ENCODE measurements at regions not wholly inside any gene's neighbourhood (a gene's known extent, or its start where the extent isn't known, plus 50 kb on each side); places are given as distances from the start of the nearest gene placed in this dataset.

DNA sequence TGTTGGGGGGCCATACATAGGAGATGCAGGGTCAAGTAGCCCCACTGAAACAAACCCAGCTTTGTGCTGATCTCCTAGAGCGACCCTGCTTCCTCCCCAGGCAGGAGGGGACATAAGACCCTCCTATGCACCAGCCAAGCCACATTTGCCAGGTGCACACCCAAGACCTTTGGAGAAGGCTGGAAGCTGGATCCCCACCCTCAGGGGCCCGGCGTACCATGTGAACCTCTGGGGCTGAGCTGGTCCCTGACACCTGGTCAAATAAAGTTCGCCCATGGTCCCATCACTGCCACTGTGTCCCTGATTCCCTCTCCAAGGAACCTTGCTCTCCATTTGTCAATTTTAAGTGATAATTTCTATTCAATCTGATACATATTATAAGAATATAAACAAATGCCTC, 162.1 kb upstream of the VASH1 start:
- H3K36me3 ChIP-seq (replicated peaks; ENCODE audit: low read depth, low read length): no peaks in the 10 kb centered on the region
- H3K79me2 ChIP-seq (ENCODE audit: low read length): no peaks in the 10 kb centered on the region
- no peaks in the 10 kb centered on the region for H3K4me1 ChIP-seq (ENCODE audit: low read length)
- no peak overlapping the region for H3K27ac ChIP-seq (ENCODE audit: low read length)
- H3K9ac ChIP-seq (ENCODE audit: low read length): no peak overlapping the region
- H4K20me1 ChIP-seq (ENCODE audit: insufficient read depth, low read length): no peaks in the 10 kb centered on the region
- no peak overlapping the region for H3K4me2 ChIP-seq (ENCODE audit: low read length)
- H3K27me3 ChIP-seq (ENCODE audit: low read depth, low read length): peaks cover 18% of the 10 kb centered on the region; the same call in 1 of the 2 replicates
- no peak overlapping the region for H2AFZ ChIP-seq (ENCODE audit: low read depth, low read length)
- no peak overlapping the region for H3K4me3 ChIP-seq (ENCODE audit: low read length)
- H3K9me3 ChIP-seq (ENCODE audit: insufficient read depth, low read length): no peaks in the 10 kb centered on the region
- TF ChIP-seq CTCF (IDR thresholded peaks at IDR 0.05; ENCODE audit: low read depth, low read length): no peak

GRCh38 chr14:76599559-76600287, 161.5 kb upstream of the VASH1 start:
- Histone ChIP-seq H3K4me3 (ENCODE audit: low read length) (no peak overlapping the region), H3K27ac (ENCODE audit: low read length) (no peak overlapping the region), H4K20me1 (ENCODE audit: insufficient read depth, low read length) (no peaks in the 10 kb centered on the region), H3K9me3 (ENCODE audit: insufficient read depth, low read length) (no peaks in the 10 kb centered on the region), H3K27me3 (ENCODE audit: low read depth, low read length) (peaks cover 18% of the 10 kb centered on the region; the same call in 1 of the 2 replicates), H3K9ac (ENCODE audit: low read length) (no peak overlapping the region), H3K36me3 (replicated peaks; ENCODE audit: low read depth, low read length) (no peaks in the 10 kb centered on the region), H3K79me2 (ENCODE audit: low read length) (no peaks in the 10 kb centered on the region), H2AFZ (ENCODE audit: low read depth, low read length) (no peak overlapping the region), H3K4me2 (ENCODE audit: low read length) (no peak overlapping the region), H3K4me1 (ENCODE audit: low read length) (no peaks in the 10 kb centered on the region)
- TF ChIP-seq CTCF (IDR thresholded peaks at IDR 0.05; ENCODE audit: low read depth, low read length): no peak
- TF ChIP-seq EZH2phosphoT487 (IDR thresholded peaks at IDR 0.05; ENCODE audit: low read depth): no peak

DNA sequence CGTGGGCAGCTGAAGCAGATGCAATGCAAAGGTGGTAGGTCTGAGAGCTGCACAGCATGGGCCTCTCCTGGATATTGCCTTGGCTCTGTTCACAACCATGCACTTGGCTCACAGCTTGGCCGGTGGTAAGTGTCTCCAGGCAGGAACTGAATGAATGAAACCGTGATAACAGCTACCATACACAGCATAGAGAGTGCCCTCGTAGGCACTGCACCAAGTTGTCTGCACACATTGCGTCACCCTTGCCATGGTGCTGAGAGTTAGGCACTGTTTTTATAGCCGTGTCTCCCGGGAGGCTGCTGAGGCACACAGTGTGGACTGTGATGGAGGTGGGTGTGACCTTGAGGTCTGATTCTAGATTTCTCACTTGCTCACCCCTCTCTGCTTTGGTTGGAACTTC, 157.6 kb upstream of the VASH1 start:
- TF ChIP-seq CTCF (IDR thresholded peaks at IDR 0.05; ENCODE audit: low read depth, low read length): no peak
- no peak for TF ChIP-seq EZH2phosphoT487 (IDR thresholded peaks at IDR 0.05; ENCODE audit: low read depth)
- H3K27ac ChIP-seq (ENCODE audit: low read length): no peak overlapping the region

DNA sequence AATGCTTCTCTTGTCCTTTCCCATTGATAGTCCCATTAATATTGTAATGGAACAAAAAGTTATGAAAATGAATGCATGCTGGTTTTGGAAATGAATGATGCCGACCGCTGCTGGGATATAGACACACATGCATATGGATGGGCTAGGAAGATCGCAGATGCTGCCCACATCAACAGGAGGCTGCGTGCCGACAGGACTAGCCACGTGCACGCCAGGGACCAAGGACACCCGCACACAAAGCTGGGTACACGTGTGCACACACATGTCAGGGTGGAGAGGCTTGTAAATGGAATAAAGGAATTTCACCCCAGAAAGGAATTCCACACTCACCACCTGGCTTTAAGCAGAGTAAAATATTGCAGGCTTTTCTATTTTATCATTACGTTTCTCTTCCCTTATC, 153.8 kb upstream of the VASH1 start:
- Histone ChIP-seq H3K4me3 (ENCODE audit: low read length) (no peak overlapping the region), H3K36me3 (replicated peaks; ENCODE audit: low read depth, low read length) (no peaks in the 10 kb centered on the region), H3K4me1 (ENCODE audit: low read length) (no peaks in the 10 kb centered on the region), H3K9ac (ENCODE audit: low read length) (no peak overlapping the region), H3K79me2 (ENCODE audit: low read length) (no peaks in the 10 kb centered on the region), H3K27ac (ENCODE audit: low read length) (no peak overlapping the region), H4K20me1 (ENCODE audit: insufficient read depth, low read length) (no peaks in the 10 kb centered on the region), H3K27me3 (ENCODE audit: low read depth, low read length) (peaks cover 19% of the 10 kb centered on the region), H3K4me2 (ENCODE audit: low read length) (no peak overlapping the region), H3K9me3 (ENCODE audit: insufficient read depth, low read length) (no peaks in the 10 kb centered on the region), H2AFZ (ENCODE audit: low read depth, low read length) (no peak overlapping the region)
- TF ChIP-seq EZH2phosphoT487 (IDR thresholded peaks at IDR 0.05; ENCODE audit: low read depth): no peak

More for the DNA sequence above, 157.6 kb upstream of the VASH1 start:
- H3K9me3 ChIP-seq (ENCODE audit: insufficient read depth, low read length): no peaks in the 10 kb centered on the region
- no peak overlapping the region for H3K4me2 ChIP-seq (ENCODE audit: low read length)
- no peaks in the 10 kb centered on the region for H3K36me3 ChIP-seq (replicated peaks; ENCODE audit: low read depth, low read length)
- H3K4me1 ChIP-seq (ENCODE audit: low read length): no peaks in the 10 kb centered on the region
- no peaks in the 10 kb centered on the region for H4K20me1 ChIP-seq (ENCODE audit: insufficient read depth, low read length)
- no peak overlapping the region for H3K9ac ChIP-seq (ENCODE audit: low read length)
- no peak overlapping the region for H3K4me3 ChIP-seq (ENCODE audit: low read length)
- H2AFZ ChIP-seq (ENCODE audit: low read depth, low read length): no peak overlapping the region
- peaks cover 24% of the 10 kb centered on the region; the same call in 1 of the 2 replicates for H3K27me3 ChIP-seq (ENCODE audit: low read depth, low read length)
- H3K79me2 ChIP-seq (ENCODE audit: low read length): no peaks in the 10 kb centered on the region

Data from OCI-LY3 (cell line).